NCI-H2107 treated with DMSO at 0.1 percent for 48 hours (cell line): ENCODE measurements at regions not wholly inside any gene's neighbourhood (a gene's known extent, or its start where the extent isn't known, plus 50 kb on each side); places are given as distances from the start of the nearest gene placed in this dataset.

ENCODE experiments used
- DNase-seq: peaks from one replicate; lab custom pipeline; 2025; ENCODE audit not compliant: unreplicated experiment; lab: John Stamatoyannopoulos, UW

DNA sequence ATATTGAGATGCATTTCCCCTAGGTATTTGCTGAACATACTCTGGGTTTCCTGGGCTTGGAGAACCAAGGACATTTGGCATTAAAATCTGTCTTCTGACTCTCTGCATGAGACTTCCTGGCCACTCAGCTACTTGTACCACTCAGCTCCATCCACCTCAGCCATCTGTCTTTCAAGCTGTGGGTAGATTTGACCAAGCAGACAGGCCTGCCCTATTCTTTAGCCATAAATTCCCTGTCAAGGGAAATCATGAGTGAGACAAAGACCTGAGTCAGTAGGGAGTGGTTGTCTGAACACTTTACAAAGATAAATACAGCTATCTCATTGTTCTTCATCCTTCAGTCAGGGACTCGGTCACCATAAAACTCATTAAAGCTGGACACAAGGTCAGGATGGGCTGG is 399.1 kb downstream of the GPAM start:
- DNase-seq = no peak

DNA sequence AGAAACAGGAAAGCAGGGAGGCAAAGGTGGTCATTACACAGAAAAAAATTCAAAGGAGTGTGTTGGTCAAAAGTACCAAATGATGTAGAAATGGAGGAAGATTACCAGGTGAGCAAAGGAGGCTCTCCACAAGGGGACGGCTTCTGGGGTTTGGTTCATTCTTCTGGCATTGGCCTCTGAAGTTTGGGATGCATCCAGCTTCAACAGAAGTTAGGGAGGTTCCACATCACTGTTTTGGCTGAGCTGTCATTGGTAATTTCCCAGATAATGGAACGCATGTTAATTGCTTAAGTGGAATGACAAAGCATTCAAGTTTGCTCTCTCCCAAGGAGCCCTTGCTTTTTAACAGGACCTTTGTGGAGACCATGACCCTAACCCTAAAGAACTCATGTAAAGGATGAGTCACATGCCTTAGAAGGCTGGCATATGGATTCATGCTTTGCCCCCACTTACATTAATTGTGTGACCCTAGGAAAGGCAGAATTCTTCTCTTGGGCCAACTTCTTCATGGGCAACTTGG is 398.6 kb downstream of the GPAM start:
- DNase-seq = no peak

DNA sequence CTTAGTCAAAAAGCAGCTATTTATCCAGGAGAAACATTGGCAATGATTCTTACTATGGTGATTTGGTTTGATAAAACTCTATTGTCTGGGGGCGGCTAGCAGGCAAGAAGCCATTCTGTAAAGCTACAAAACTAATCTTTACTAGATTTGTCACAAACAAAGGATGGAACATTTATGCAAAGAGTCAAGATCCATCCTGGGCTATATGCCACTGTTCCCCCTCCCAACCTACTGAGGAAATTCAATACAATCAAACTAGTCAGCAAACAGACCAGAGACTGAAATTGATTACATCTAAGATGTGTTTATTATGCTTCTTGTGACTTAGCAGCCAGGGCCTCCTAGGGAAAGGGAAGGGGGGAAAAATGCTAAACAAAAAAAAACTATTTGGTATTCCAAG is 397.6 kb downstream of the GPAM start:
- no peak for DNase-seq

DNA sequence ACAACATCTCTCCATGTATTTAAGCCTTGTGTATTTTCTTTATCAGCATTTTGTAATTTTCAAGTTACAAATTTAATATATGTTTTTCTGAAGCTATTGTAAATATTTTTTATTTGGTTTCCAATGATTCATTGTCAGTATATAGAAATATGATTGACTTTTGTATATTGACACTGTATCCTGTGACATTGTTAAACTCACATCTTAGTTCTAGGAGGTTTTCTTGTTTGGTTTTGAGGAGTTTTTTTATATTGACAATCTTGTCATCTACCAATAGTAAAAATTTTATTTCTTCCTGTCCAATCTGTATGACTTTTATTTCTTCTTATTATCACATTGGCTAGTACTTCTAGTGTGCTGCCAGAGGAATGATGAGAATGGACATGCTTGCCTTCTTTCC is 393.7 kb downstream of the GPAM start:
- no peak for DNase-seq

DNA sequence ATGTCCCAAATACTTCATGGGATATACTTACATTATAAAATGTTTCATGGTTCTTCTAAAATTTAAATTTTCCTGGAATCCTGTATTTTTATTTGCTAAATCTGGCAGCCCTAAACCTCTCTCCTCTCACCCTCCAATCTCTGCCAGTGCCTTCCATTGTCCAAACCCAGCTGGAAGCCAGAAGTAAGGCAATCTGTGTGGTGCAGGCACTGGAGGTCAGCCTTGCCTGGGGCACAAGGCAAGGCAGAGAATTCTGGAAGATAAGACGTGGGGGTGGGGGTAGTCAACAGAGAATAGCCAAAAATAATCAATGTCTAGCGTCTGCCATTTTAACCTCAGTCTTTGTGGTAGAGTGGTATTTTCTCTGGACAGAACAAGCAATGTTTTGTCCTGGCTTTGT is 381.7 kb downstream of the GPAM start:
- DNase-seq = no peak

DNA sequence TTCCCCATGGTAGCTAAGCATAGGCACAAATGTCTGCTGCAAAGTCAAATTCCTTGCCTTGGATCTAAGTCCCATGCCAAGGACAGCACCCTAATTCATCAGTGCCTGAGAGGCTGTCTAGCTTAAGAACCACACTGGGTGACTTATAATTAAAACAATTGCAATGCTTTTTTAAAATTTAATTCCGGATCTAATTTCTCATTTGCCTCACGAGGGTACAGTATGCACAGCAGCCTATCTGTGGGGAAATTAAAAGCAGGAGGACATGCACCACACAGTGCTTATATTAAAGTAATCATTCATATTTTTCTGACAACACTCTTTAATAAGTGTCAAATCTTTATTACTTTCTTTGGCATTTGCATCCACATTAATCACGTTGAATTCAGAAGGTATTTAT is 378.8 kb downstream of the GPAM start:
- no peak for DNase-seq

DNA sequence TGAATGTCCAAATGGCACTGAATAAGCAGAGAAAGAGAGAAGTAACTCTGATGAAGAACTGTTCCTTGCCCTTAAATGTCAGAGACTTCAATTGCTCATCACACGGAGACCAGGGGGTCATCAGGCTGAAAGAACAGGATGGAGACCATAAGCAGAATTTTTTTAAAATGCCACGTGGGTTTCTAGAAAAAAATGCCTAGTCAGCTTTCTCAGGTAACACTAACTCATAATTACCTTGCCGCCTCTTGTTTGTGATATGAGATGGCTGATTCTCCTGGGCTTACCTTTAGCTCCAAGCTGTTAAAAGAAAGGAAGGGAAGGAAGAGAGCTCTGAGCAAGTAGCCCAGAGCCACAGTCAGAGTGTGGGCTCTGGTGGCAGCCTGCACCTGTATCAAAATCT is 372.0 kb downstream of the GPAM start:
- no peak for DNase-seq

DNA sequence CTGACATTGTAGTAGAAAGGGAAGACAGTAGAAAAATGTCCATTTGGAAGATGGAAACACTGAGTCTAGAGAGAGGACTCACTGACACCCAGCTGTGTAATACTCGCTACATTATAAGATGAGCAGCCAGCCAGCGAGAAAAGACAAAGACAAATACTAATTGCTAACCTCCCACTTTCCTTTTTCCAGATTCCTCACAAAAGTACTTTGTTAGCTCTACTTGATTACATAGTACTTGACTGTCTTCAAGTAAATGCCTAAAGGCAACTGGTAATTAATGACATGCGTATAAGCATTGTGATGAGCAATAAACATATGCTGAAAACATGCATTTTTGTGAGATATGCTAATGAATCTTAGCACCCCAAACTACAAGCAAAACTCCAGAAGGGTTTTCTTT is 363.1 kb downstream of the GPAM start:
- DNase-seq = no peak

DNA sequence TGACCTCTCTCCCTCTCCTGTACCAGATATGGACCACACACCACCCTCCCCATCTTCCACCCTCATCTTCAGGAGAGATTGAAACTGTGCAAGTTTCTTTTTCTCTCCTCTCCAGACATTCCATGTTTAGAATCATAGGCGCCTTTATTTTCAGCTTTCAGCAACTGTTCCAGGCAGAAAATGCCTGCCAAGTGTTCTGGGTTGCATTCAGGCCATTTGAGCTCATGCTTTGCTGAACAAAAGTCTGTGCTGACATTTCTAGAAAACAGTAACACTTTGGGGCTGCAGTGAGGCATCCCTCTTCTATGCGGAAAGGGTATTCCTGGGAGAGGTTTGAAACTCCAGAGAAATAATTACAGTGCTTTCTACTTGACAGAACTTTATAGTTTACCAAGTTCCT is 361.7 kb downstream of the GPAM start:
- DNase-seq = no peak

DNA sequence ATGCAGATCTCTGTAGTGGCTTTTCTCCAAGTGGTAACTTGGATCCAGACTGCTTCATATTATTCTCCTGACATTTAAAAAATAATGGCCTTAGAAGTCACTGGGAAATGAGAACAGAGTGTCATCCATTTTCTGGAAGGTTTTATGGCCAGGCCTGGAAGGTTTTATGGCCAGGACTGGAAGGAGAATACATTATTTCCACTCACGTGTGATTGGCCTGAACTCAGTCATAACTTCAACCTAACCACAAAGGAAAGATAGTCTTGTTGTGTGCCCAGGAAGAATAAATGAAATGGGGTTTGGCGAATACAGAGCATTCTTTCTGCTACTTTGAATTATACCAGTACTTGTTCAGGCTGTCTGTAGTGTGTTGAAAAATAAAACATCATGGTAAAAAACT is 360.9 kb downstream of the GPAM start:
- no peak for DNase-seq

DNA sequence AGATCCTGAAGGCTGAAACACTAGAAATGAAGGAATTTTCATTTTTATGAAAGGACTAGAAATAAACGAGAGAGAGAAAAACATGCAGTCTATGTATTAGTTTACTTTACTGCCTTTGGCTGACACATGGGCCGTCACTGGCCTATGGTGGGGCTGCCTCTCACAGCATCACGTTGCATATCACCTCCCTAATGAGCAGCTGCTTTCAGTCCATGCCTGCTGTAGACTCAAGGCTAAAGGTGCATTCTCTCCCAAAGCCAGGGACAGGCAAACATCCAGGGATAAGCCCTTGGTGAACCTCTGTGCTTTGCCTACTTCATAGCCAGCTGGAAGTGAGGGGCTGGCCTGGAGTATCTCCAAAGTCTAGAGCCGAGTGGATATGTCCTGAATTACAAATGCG is 359.4 kb downstream of the GPAM start:
- no peak for DNase-seq

DNA sequence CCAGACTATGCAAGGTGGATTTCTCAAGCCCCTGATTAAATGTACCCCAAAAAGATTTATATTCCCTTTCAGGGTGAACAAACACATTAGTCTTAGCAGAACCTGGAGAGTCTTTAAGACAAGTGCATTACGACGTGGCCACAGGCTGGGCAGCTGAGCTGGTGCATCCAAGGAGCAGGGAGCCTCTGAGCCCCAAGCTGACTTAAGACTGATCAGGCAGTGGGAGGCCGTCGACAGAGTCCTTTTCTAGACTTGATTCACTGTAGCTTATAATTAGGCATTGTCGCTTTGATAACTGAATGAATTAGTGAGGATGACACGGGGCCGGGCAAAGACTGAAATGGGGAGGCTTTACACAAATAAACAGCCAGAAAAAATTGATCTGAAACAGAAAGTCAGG is 353.2 kb downstream of the GPAM start:
- no peak for DNase-seq

DNA sequence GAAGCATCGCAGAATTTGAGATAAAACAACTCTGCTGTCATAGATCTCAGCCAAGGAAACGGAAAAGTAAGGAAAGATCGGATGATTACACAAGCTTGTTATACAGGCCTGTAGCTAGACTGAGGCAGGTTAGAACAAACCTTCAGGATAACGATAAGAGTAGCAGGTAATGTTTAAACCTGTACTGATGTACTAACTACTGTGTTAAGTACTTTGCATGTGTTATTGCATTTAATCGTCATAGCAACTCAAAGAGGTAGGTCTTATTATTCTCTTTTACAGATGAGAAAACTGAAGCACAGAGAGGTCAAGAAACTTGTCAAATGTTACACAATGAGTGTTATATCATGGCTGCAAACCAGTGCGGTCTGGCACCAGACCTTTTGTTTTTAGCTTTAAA is 352.5 kb downstream of the GPAM start:
- no peak for DNase-seq

DNA sequence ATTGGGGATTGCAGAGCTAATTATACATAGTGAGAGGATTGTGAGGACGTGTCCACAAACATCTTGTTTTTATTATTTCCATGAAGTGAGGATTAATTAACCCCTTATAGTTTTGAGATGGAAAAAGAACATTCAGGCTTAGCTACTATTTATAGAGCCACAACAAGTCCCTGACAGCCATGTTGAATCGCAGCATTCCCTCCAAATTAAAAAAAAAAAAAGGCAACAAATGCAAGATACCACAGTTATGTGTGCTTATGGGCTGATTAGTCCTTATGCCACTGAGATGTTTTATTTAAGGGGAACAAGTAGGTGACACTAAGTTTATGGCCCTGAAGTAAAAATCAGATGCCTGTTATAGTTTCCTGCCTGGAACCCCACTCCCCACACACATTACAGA is 350.3 kb downstream of the GPAM start:
- DNase-seq = no peak

DNA sequence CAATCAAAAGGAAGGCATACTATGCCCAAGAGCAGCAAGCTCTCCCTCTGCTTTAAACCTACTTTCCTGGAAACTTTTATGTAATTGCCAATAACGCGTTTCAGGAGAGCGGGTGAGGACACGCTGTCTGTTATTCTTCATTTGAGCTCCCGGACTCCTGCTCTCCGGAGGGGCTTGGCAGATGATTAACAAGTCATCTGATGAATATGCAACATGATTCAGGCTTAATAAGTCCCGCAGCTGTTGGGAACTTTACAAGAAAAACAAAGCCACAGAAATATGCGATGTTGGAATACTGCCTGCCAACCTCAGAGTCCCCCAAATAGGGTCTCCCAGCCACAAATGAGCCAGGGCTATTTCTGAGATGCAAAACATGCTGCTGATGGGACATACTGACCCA is 348.0 kb downstream of the GPAM start:
- no peak for DNase-seq

DNA sequence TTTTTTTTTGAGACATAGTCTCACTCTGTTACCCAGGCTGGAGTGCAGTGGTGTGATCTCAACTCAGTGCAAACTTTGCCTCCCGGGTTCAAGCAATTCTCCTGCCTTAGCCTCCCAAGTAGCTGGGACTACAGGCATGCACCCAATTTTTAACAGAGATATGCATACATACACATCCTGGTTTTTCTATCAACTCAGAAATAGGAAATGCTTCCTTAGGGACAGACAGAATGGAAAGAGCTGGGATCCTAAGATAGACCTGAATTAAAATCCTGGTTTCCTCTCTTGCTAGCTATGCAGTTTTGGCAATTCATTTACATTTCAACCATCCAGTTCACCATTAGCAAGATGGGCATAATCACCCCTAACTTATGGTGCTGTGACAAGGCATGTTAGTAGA is 347.5 kb downstream of the GPAM start:
- DNase-seq = no peak

DNA sequence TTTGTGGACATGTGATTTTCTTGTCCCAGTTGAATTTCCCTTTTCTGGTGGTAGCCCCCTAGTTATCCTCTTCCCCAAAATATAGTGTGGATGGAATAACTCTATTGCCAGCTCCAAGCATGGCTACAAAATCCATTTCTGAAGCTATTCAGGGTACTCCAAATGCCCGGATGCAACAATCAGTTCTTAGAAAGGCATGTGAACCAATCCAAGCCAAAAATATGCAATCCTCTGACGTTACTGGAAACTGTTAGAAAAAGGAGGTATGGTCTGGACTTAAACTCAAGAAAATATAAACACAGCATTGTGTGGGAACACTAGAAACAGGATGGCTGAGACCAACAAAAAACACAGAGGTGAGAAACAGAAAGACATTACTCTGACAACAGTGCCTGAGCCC is 347.0 kb downstream of the GPAM start:
- no peak for DNase-seq

DNA sequence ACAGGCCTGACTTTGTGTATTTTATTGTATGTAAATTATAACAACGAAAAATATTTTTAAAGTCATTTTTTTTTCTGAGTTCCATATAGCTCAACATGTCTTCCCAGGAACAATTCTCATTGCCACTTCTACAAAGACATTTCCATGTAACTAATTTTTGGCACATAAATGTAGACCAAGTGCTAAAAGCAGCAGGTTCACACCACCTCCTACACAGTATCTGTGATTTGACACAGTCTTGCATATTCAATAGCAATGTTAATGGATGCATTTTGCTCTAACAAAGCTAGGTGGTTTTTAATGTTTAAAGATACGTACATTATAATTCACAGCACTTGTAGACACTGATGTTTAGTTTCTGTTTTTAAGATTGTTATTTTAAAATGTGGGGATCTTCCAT is 346.5 kb downstream of the GPAM start:
- no peak for DNase-seq

DNA sequence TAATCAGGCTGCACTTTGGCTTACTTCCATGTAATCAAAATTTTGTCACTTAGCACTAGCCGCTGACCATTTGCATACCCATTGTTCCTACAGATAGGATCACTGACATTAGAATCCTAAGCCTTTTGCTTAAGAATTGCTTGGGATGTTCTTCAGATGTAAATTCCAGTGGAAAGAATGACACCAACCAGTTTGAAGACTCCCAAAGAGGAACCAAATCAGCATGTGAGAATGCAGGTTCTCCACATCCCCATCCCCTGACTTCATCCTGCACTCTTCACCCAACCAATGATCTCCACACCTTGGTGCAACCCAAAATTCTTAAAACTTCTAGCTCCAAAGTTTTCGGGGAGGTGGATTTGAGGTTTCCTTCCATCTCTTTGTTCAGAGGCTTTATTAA is 345.6 kb downstream of the GPAM start:
- no peak for DNase-seq

DNA sequence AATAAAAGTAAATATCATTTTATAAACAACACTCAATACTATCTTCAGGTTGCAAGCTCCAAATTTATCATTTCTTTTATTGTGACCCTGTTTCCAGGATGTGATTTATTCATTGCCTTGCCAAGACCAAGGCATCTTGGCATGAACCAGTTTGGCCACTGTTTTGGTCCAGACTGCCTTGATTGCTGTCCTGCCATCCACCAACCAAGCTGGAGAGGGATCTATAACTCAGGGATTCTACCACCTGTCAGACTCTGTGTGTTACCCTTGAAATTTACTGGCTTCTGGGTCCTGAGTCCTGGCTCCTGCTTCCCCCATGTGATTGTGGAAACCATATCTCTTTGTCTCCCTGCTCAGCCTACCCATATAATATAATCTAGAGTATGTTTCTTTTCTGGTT is 343.0 kb downstream of the GPAM start:
- DNase-seq = no peak

DNA sequence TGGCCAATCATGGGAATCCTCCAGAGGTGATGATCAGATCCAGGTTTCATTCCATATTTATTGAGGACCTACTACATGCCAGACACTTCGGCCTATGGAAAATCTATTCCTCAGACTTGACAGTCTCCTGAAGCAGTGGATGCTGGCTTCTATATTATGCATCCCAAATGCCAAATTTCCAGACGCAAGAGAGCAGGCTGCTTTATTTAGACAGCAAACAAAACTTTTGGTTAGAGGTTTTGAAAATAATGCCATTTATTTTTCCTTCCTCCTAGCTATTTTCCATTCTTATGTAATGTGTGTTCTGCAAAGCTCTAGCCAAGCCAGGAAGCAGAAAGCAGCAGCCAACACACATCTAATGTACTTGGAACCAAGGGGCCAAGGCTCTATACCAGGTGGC is 330.8 kb downstream of the GPAM start:
- DNase-seq = no peak

DNA sequence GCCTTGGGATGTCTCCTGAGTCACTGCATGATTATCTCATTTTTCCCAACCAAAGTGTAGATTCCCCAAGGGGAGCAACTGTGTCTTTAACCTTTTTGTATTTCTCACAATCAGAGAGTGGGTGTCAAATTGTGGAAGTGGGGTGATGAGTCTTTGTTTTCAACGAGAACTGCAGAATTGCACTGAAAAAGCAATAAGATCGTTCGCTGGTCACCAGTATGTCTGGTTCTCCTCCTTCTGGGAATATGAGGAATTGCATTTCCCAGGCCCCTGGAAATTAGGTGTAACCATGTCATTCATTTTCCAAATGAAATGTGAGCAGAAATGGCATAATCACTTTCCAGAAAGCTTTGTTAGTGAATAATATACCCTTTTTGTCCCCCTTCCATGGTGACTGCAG is 326.9 kb downstream of the GPAM start:
- DNase-seq = no peak

DNA sequence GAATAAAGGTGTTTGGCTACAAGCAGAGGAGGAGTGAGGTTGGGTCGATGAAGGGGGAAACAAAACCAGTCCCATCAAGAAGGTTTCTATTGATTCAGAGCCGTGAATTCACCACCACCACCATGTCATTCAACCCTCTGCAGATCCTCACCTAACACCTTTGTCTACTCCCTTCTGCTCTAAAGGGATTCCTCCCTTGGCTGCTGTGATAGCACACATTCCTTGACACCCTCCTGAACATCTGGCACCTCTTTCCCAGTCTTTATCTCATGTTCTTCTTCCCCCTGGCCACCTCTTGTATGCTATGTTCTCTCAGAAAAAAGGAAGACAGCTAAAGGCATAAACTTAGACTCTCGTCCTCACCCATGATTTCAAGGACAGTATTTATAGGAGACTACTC is 318.0 kb downstream of the GPAM start:
- no peak for DNase-seq

DNA sequence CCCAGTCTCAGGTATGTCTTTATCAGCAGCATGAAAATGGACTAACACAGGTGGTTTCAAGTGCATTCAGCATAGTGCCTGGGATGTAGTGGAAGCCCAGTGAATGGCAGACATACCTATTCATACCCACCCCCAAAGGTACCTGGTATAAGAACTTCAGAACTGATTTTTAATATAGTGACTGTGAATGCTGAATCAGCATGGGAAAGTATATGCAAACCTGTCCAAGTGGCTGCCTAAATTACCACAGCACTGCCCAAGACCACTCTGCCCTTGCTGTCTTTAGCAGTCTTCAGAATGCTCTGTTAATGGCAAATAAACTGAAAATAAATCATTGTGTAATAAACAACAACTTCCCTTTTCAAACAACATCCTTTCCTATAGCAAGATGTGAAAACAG is 312.1 kb downstream of the GPAM start:
- DNase-seq = no peak
